GM18868 (cell line): ENCODE measurements at regions not wholly inside any gene's neighbourhood (a gene's known extent, or its start where the extent isn't known, plus 50 kb on each side); places are given as distances from the start of the nearest gene placed in this dataset.
"Not testable (repeated sequence)": the region's sequence is repeated elsewhere in the genome, so short reads cannot be mapped to it uniquely, and the experiment has no call there.

Experiments used
- ATAC-seq: cut with Tn5 transposase; IDR thresholded peaks from one replicate; pipeline ENCODE4 v1.9.1; 2021; ENCODE audit warnings: mild to moderate bottlenecking, moderate library complexity; ENCODE audit not compliant: unreplicated experiment

DNA sequence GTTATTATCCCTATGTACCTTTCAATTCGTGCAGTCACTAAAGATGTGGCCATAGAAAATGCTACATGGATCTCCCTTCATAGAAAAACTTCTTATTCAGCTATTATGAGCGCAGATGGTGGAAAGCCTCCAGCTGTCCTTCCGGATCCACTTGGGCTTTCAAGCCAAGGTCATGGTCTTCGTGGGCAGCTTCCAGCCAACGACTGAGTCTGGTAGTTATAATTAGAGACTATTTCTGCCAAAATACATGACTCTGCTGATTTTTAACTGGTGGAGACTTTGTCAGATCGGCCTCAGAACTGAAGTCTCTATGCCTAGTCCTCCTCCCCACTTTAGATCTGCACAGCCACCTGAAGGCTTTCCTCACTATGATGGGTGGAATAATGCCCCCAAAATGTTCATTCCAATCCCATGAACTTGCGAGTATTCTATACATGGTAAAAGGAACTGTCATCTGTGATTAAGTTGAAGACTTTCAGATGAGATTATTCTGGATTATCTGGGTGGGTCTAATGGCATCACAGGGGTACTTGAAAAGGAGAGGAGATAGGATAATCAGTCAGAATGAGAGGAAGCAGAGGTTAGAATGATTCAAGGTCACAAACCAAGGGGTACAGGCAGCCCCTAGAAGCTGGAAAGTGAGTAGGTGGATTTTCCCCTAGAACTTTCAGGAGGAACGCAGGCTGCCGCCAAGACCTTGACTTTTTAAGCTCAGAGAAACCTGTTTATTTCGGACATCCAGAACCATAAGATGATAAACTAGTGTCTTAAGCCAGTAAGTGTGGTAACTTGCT lies 171.1 kb upstream of the CXCL13 start:
- no peak for ATAC-seq

DNA sequence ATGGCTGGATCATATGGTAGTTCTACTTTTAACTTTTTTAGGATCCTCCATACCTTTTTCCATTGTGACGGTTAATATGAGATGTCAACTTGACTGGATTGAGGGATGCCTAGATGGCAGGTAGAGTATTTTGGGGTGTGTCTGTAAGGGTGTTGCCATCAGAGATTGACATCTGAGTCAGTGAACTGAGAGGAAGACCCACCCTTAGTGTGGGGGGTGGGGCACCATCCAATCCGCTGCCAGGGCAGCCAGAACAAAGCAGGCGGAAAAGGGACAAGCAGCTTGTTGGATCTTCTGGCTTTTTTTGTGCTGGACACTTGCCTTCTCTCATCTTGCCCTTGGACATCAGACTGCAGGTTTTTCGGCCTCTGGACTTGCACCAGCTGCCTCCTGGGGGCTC lies 168.5 kb upstream of the CXCL13 start:
- no peak for ATAC-seq

DNA sequence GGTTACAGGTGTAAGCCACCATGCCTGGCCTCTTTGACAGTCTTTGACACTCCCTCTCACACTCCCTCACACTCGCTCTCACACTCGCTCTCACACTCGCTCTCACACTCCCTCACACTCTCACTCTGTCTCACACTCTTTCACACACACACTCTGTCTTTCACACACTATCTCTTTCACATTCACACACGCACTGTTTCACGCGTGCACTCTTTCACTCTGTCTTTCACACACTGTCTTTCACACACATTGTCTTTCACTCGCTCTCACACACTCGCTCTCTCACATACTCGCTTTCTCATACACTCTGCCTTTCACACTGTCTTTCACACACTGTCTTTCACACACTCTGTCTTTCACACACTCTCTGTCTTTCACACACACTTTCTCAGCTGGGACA lies 167.1 kb upstream of the CXCL13 start:
- no peak for ATAC-seq

DNA sequence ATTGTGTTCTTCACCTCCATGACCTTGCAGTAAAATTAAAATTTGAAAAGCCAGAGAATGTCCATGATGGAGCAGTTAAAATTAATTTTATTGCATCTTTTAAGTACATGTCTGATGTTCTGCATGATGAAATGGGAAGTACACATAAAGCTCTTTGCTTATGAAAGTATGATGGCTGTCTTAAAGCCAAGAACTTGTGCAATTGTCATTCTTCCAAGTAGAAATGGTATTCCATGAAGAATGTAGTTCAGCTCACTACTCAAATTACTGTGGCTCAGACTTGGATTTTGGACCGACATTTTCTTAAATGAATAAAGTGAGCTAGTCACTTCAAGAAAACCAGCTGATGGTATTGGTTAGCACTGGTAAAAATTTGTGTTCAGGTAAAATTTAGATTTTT lies 161.7 kb upstream of the CXCL13 start:
- ATAC-seq = no peak

- ATAC-seq = no peak
These were observed 159.8 kb upstream of the CXCL13 start for GRCh38 chr4:77445823-77446222.

GRCh38 chr4:77446601-77447000 lies 159.0 kb upstream of the CXCL13 start:
- no peak for ATAC-seq

- ATAC-seq = no peak
These were observed 156.4 kb upstream of the CXCL13 start for GRCh38 chr4:77449171-77449570.

GRCh38 chr4:77450006-77450405 lies 155.6 kb upstream of the CXCL13 start:
- ATAC-seq = no peak

DNA sequence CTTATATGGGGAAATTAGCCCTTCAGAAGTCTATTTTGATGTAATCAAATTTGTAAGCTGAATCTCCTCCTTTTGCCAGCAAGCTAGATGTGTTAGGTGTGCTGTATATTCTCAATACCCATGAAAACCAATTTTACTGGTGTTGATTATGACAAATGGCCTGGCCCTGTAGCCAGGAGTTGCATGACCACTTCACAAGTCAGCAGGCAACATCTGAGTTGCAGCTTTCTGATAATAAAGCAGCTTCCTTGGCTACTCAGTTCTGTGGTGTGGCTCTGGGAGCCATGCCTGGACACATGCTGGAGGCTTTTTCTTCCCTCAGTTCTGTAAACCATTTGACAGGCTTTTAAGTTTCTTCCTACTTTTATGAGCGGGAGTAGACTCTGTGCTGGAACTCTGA lies 154.1 kb upstream of the CXCL13 start:
- ATAC-seq = no peak

DNA sequence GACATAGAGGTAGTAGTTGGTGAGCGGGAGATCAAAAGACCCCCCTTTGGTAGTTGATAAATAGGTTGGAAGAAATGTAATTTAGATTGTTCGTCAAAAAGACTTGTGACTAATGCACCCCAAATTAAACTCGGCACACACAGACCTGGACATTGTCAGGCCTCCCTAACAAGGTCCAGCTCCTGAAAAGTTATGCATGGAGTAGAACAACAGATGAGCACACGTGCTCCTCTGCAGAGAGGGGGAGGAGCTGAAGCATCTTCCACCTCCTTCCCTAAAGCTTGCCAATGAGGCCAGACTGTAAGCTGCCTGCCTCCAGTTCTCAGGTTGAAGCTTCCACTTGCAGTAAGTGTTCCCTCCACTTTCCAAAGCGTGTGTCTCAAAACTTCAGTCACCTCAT lies 153.5 kb upstream of the CXCL13 start:
- not testable (repeated sequence) for ATAC-seq

DNA sequence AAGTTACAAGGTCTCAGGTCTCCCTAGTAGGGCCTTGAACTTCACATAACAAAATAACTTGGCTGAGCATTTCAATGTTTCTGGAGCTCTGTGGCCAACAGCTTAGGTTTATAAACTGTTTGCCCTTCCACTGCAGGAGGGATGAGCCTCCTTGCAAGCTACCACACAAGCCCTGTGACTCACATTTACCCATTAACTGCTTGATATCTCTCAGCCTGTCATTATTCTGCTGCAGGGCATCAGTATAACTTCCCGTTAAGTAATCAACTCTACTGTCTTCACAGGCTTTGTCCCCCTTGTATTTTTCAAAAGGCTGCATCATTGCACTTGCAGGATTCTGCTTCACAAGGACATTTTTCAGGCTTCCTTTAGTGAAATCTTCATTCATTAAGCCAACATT lies 151.7 kb upstream of the CXCL13 start:
- no peak for ATAC-seq

DNA sequence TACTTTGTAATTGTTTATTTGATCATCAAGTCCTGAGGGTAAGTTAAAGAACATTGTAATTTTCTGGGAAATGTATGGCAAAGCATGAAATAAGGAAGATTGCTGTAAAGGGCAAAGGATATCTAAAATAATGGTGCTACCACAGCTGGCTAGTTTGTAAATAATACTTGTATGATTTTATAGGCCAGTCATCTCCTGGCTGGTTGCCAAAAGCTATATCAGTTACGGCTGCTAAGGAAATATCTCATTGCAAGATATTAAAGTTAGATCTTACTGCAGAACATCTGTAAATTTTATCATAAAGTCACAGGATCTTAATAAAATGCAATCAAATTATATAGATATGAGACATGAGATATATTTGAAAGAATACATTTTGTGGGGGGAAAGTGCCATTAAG lies 150.8 kb upstream of the CXCL13 start:
- no peak for ATAC-seq

DNA sequence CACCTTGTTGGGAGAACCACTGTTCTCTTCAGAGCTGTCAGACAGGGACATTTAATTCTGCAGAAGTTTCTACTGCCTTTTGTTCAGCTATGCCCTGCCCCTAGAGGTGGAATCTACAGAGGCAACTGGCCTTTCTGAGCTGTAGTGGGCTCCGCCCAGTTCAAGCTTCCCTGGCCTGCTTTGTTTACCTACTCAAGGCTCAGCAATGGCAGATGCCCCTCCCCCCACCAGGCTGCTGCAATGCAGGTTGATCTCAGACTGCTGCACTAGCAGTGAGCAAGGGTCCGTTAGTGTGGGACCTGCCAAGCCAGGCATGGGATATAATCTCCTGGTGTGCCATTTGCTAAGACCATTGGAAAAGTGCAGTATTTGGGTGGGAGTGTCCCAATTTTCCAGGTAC lies 141.5 kb upstream of the CXCL13 start:
- ATAC-seq = not testable (repeated sequence)

DNA sequence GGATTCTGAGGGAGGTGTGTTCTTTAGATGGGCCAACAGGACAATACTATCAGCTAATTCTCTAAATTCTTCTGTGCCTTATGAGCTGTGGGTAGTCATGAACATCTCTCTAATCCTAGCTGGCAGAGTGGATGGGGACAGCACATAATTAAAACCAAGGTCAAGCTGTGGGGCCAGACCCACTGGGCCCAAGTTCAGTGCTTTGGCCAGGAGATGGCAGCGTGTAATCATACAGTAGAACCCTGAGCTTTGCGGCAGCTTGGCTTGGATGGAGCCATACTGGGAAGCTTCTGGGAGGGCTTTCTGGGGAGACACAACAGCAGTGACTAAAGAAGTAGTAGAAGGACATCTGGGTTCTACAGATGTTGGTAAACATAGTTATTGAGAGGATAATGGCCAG lies 140.3 kb upstream of the CXCL13 start:
- ATAC-seq = no peak

- ATAC-seq = no peak
These were observed 139.2 kb upstream of the CXCL13 start for GRCh38 chr4:77466430-77466829.

DNA sequence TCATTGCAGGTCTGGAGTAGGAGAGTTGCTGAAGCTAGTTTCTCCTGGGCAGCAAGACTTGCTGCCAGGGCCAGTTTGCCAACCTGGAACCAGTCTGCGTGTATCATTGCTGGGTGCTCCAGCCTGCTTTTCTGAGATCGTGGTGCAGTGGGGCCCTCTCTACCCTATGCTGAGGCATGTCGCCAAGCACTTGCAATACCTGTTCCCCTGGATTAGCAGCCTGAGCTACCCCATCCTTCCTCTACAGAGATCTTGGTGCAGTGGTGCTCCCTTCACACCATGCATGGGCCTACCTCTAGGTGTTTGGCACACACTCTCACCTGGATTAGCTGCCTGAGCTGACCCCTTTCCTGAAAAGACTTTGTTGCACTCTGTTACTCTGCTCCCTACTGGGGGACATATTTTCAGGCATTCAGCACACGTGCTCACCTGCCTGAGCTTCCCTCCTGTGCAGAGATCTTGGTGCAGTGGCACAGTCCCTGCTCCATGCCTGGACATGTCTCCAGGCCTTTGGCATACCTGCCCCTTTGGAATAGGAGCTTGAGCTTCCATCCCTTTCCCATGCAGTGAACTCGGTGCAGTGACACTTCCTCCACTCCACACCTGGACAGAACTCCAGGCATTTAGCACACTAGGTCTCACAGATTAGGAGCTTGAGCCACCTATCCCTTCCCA lies 133.7 kb upstream of the CXCL13 start:
- ATAC-seq = no peak

GRCh38 chr4:77473509-77473908 lies 132.1 kb upstream of the CXCL13 start:
- ATAC-seq = peak; percentile 49

DNA sequence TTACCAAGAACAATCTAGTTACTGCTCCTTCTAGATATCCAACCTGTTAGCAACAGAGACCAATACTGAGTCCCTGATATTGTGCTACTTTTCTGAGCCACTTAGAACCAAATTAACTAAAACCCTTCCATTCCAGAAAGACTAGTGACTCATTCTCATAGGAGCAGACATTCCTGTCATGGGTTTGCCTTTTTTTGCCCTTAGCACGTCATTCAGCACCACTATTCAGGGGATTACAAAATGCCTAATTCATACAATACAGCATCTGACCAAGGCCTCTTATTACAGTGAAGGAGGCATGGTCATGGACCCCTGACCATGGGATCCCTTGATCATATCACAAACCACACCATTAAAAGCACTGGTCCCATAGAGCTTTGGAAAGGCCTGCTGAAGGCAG lies 123.8 kb upstream of the CXCL13 start:
- no peak for ATAC-seq

- ATAC-seq = no peak
These were observed 116.7 kb upstream of the CXCL13 start for GRCh38 chr4:77488882-77489281.

- peak; percentile 90 for ATAC-seq
These were observed 112.4 kb upstream of the CXCL13 start for GRCh38 chr4:77493120-77493752.

- peak; percentile 43 for ATAC-seq
These were observed 111.6 kb upstream of the CXCL13 start for GRCh38 chr4:77493829-77494551.
